ENCODE measurements at regions not wholly inside any gene's neighbourhood (a gene's known extent, or its start where the extent isn't known, plus 50 kb on each side); places are given as distances from the start of the nearest gene placed in this dataset.

GRCh38 chrX:39019056-39019455 lies 217.8 kb downstream of the MID1IP1 start:
- Histone ChIP-seq H3K4me3 (no peak overlapping the region), H3K4me1 (no peaks in the 10 kb centered on the region), H3K27ac (no peak overlapping the region), H3K27me3 (peaks cover 0 to 19% (median 0%) of the 10 kb centered on the region in 7 donors), H3K9me3 (no peaks in the 10 kb centered on the region), H3K36me3 (no peaks in the 10 kb centered on the region)
- intact Hi-C loops (cut with DNase I), result loop anchor here in 1 of 10 donors (10.0 kb wide), 1 partner anchor 126 kb away; no protein-coding TSS in a partner anchor
- DNase-seq (no peak), ATAC-seq (no peak)
- no peak for TF ChIP-seq CTCF (IDR thresholded peaks at IDR 0.05)
- 85 to 88% methylated on average over 10 of the region's 10 CpGs for WGBS, 2 donors

GRCh38 chrX:39020051-39020669 lies 218.9 kb downstream of the MID1IP1 start:
- no peak for DNase-seq

GRCh38 chrX:39022106-39022505 lies 220.8 kb downstream of the MID1IP1 start:
- ATAC-seq (no peak), DNase-seq (no peak)
- Histone ChIP-seq H3K9me3 (no peaks in the 10 kb centered on the region), H3K36me3 (no peaks in the 10 kb centered on the region), H3K4me1 (no peaks in the 10 kb centered on the region), H3K27ac (no peak overlapping the region), H3K27me3 (peaks cover 0 to 19% (median 0%) of the 10 kb centered on the region in 7 donors), H3K4me3 (no peak overlapping the region)
- no peak for TF ChIP-seq CTCF (IDR thresholded peaks at IDR 0.05)
- intact Hi-C loops (cut with DNase I), result no loop called here
- WGBS, 2 donors, result 95% methylated on average over 2 of the region's 2 CpGs

More at GRCh38 chrX:39020051-39020669, 218.9 kb downstream of the MID1IP1 start:
- Histone ChIP-seq H3K36me3 (no peaks in the 10 kb centered on the region), H3K4me3 (no peak overlapping the region), H3K9me3 (no peaks in the 10 kb centered on the region), H3K27ac (no peak overlapping the region), H3K4me1 (no peaks in the 10 kb centered on the region), H3K27me3 (peaks cover 0 to 19% (median 0%) of the 10 kb centered on the region in 7 donors)
- intact Hi-C loops (cut with DNase I), result no loop called here
- WGBS, 2 donors, result 86 to 87% methylated on average over 6 of the region's 6 CpGs
- TF ChIP-seq CTCF (IDR thresholded peaks at IDR 0.05), result no peak
- no peak for ATAC-seq

- Histone ChIP-seq H3K9me3 (peaks cover 0 to 42% (median 18%) of the 10 kb centered on the region in 11 donors), H3K36me3 (no peaks in the 10 kb centered on the region), H3K27ac (no peak overlapping the region), H3K27me3 (no peaks in the 10 kb centered on the region), H3K4me3 (no peak overlapping the region), H3K4me1 (no peaks in the 10 kb centered on the region)
- no peak for DNase-seq
- WGBS, 2 donors, result 83 to 89% methylated on average over 2 of the region's 2 CpGs
- no peak for ATAC-seq
- intact Hi-C loops (cut with DNase I), result no loop called here
- no peak for TF ChIP-seq CTCF (IDR thresholded peaks at IDR 0.05)
Measured at GRCh38 chrX:39029221-39029620, 228.0 kb downstream of the MID1IP1 start.

All from heart right ventricle (tissue), 16 donors.